Mammary epithelial cell (primary cell): ENCODE measurements at regions not wholly inside any gene's neighbourhood (a gene's known extent, or its start where the extent isn't known, plus 50 kb on each side); places are given as distances from the start of the nearest gene placed in this dataset.

Experiments
- EZH2 ChIP-seq: IDR thresholded peaks from 2 replicates; pipeline ENCODE4 v1.6.1; 2012; ENCODE audit warnings: low read length, inconsistent platforms, borderline replicate concordance
- TF ChIP-seq, protein P1 (sequence below), 2 donors: IDR thresholded peaks in 1 of 2; conservative IDR thresholded peaks in 1 of 2; 2 replicates each; pipeline ENCODE4 v1.5.1; 2011 to 2012; ENCODE audit warnings: inconsistent platforms in 2 of 2, low read length in 2 of 2, mild to moderate bottlenecking in 2 of 2, control low read depth in 1 of 2, low read depth in 1 of 2; ENCODE audit not compliant: insufficient read depth in 1 of 2; ENCODE audit errors: extremely low read depth in 1 of 2

DNA sequence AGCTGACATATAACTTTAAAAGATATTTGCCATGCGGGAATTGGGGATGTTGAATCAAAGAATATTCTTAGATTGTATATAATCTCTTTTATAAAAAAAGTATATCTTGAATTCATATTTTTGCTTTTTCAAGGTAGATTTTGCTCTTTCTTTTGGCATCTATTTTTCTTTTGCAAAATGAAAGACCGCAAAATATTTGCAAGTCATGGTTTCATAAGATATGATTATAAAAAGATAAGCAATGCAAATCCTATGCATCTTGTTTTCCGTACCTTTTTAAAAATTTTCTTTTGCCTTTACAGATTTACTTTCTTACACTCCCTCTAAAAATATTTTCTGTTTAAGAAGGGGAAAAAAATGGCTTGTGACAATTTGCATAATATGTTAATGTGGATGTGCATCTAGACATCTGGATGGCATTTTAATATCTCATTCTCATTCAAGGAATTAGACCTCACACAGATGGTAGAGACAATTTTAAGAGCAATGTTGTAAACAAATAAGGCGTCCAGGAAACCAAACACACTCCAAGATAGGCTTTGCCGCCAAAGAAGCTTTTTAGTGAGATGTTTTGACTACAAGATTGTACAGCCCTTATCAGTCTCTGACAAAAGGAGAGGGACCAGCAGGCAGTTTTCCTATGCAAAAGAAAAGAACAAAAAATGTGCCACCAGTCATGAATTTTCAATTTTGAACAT is 371.1 kb downstream of the CHL1 start:
- TF ChIP-seq EZH2: no peak
- TF ChIP-seq, protein P1, sequence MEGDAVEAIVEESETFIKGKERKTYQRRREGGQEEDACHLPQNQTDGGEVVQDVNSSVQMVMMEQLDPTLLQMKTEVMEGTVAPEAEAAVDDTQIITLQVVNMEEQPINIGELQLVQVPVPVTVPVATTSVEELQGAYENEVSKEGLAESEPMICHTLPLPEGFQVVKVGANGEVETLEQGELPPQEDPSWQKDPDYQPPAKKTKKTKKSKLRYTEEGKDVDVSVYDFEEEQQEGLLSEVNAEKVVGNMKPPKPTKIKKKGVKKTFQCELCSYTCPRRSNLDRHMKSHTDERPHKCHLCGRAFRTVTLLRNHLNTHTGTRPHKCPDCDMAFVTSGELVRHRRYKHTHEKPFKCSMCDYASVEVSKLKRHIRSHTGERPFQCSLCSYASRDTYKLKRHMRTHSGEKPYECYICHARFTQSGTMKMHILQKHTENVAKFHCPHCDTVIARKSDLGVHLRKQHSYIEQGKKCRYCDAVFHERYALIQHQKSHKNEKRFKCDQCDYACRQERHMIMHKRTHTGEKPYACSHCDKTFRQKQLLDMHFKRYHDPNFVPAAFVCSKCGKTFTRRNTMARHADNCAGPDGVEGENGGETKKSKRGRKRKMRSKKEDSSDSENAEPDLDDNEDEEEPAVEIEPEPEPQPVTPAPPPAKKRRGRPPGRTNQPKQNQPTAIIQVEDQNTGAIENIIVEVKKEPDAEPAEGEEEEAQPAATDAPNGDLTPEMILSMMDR (conservative IDR thresholded peaks at IDR 0.05 in 1 of 2, IDR thresholded peaks at IDR 0.05 in 1 of 2; ENCODE audit: extremely low read depth in 1 of 2, insufficient read depth in 1 of 2, low read depth in 1 of 2, low read length in 2 of 2): no peak
